ENCODE measurements at regions not wholly inside any gene's neighbourhood (a gene's known extent, or its start where the extent isn't known, plus 50 kb on each side); places are given as distances from the start of the nearest gene placed in this dataset.

GRCh38 chr2:103809415-103809814, 1044.5 kb upstream of the POU3F3 start:
- intact Hi-C loops (cut with DNase I) = no loop called here
- DNase-seq = no peak

DNA sequence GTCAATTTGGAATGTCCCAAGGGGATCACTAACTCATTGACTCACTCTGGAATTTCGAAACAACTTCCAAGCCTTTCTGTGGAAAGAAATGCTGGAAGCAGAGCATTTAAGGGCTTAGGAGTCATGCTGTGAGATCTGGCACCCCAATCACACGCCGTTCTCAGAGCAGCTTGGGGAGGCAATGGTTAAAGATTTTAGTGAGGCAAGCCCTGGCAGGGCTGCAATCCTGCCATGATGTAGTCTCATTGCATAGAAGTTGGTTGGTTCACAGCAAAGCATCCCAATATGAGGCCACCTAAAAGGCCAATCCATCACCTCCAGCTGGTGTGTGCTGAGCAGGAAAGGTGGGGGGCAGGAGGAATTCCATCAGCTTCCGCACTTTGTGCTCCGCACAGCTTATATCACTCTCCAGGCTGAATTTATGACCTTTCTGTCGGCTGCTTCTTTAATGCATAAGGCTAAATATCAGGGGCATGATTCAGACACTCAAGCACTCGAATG, 1043.9 kb upstream of the POU3F3 start:
- intact Hi-C loops (cut with DNase I) = no loop called here
- no peak for DNase-seq

- intact Hi-C loops (cut with DNase I) = no loop called here
- no peak for DNase-seq
Observed at GRCh38 chr2:103810875-103811274, 1043.0 kb upstream of the POU3F3 start.

- DNase-seq = no peak
- intact Hi-C loops (cut with DNase I) = no loop called here
Observed at GRCh38 chr2:103814016-103814415, 1039.9 kb upstream of the POU3F3 start.

DNA sequence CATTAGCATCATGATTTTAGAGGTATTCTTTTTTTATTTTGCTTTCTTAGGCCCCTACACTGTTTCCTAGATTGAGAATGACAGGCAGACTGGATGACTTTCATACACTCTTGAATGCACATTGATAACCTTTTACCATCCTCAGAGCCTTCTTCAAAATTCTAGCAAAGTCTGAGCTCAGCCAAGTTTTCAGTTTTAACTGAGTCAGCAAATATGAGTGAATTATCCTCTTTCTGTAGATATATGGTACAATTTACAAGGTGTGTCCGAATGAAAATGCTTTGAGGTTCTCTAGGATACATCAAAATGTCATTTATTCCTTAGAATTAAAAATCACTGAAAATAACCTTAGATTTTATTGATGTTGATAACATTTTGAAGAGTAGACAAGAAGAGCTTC, 1038.2 kb upstream of the POU3F3 start:
- intact Hi-C loops (cut with DNase I) = no loop called here
- no peak for DNase-seq

- DNase-seq = no peak
- intact Hi-C loops (cut with DNase I) = no loop called here
Observed at GRCh38 chr2:103817746-103818145, 1036.2 kb upstream of the POU3F3 start.

DNA sequence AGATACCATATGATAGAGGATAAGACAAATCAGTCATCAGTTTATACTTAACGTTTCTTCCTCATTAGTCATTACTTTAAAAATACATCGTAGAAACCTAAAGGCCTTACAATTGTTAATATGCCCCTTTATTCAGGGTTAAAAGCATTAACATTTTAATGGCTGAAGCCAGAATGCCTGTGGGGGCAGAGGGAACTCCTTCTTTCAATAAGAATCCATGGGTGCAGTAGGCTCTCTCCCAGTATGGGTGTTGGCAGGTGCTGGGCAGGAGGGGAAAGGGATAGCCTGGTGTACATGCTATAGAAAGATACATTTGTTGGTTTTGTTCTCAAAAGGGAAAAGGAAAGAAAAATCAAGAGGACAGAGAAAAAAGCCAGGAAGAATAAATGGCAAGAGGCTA, 1035.7 kb upstream of the POU3F3 start:
- DNase-seq = no peak
- intact Hi-C loops (cut with DNase I) = no loop called here

GRCh38 chr2:103819599-103819998, 1034.3 kb upstream of the POU3F3 start:
- intact Hi-C loops (cut with DNase I) = no loop called here
- no peak for DNase-seq

GRCh38 chr2:103823847-103824246, 1030.1 kb upstream of the POU3F3 start:
- intact Hi-C loops (cut with DNase I) = no loop called here
- no peak for DNase-seq

DNA sequence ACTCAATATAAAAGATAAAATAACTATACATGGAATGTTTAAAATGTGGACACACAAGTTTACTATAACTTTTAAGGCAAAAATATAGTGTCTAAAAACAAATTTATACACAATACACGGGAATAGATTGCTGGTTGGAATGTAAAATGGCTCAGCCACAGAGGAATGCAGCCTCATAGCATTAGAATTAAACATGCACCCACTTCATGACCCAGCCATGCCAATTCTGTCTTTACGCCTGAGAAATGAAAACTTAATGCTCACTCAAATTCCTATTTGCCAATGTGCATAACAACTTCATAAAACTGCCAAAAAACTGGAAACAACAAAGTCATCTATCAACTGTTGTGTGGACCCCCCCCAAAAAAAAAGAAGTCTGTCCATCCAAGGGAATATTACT, 1006.6 kb upstream of the POU3F3 start:
- no peak for DNase-seq
- intact Hi-C loops (cut with DNase I) = no loop called here

GRCh38 chr2:103859238-103859637, 994.7 kb upstream of the POU3F3 start:
- intact Hi-C loops (cut with DNase I) = no loop called here
- no peak for DNase-seq

GRCh38 chr2:103860016-103860415, 993.9 kb upstream of the POU3F3 start:
- intact Hi-C loops (cut with DNase I) = no loop called here

GRCh38 chr2:103868396-103868795, 985.5 kb upstream of the POU3F3 start:
- intact Hi-C loops (cut with DNase I) = no loop called here
- no peak for DNase-seq

More at GRCh38 chr2:103860016-103860415, 993.9 kb upstream of the POU3F3 start:
- no peak for DNase-seq

- no peak for DNase-seq
- intact Hi-C loops (cut with DNase I) = no loop called here
Observed at GRCh38 chr2:103873716-103874351, 980.1 kb upstream of the POU3F3 start.

DNA sequence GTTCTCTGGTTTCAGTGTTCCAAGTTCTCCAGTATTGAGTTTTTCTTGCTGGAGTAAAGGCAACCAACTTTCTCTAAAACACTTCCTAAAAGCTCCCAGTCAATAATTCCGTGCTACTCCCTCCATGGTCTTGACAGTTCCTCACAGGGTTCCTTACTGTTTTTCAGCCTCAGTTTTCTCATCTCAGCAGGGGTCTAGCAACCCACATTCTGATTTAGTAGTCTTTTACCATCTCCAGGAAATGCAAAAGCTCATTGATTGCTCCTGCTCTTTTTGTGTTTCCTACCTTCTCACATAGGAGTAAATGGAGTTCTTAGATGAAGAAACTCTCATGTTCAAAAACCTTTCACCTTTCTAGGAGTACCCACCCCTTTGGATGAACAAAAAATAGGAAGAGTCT, 978.8 kb upstream of the POU3F3 start:
- intact Hi-C loops (cut with DNase I) = no loop called here
- DNase-seq = no peak

DNA sequence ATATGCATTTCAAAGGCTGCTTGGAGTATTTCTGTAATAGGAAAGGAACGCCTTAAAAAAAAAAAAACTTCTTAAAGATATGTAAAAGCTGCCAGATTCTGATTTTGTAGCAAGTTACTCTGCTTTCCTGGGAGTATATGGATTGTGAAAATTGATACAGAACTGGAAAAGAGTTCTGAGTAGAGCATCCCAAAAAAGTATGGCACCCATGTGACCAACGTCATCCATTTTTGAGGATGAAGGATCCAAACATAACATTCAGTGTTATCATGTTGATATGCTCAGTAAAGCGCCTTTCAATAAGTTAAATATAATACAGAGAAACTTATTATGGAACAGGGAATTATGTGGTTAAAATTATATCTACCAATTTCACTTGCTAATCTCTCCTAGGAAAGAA, 978.4 kb upstream of the POU3F3 start:
- DNase-seq = no peak
- intact Hi-C loops (cut with DNase I) = no loop called here

- intact Hi-C loops (cut with DNase I) = no loop called here
- no peak for DNase-seq
Observed at GRCh38 chr2:103876611-103877010, 977.3 kb upstream of the POU3F3 start.

- intact Hi-C loops (cut with DNase I) = no loop called here
- no peak for DNase-seq
Observed at GRCh38 chr2:103879101-103879500, 974.8 kb upstream of the POU3F3 start.

GRCh38 chr2:103880081-103880834, 973.7 kb upstream of the POU3F3 start:
- intact Hi-C loops (cut with DNase I) = no loop called here
- no peak for DNase-seq

DNA sequence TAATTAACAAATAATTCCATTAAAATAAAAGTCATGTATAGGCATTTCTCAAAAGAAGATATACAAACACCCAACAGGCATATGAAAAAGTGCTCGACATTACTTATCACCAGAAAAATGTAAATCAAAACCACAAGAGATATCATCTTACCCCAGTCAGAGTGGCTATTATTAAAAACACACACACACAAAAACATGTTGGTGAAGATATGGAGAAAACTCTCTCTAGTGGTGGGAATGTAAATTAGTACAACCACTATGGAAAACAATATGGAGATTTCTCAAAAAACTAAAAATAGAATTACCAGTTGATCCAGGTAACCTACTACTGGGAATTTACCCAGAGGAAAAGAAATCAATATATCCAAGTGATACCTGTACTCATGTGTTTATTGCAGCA, 966.3 kb upstream of the POU3F3 start:
- intact Hi-C loops (cut with DNase I) = no loop called here
- DNase-seq = no peak

DNA sequence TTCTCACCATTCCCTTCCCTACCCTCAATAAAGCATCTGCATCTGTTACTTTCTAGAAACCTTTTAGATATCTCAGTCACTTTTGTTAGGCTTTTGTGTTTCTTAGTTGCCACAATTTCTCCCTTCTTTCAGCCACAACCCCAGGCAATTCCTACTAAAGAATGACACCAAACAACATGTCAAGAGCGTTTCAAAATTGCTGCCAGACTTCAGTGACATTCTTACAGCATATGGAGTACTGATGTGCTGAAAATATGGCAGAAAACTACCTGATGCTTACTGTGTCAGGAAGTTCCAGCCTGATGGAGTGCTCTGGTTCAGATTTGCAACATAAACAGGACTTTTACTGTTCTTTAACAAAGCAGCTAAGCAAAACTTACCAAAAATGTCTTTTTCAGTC, 957.7 kb upstream of the POU3F3 start:
- no peak for DNase-seq
- intact Hi-C loops (cut with DNase I) = no loop called here

DNA sequence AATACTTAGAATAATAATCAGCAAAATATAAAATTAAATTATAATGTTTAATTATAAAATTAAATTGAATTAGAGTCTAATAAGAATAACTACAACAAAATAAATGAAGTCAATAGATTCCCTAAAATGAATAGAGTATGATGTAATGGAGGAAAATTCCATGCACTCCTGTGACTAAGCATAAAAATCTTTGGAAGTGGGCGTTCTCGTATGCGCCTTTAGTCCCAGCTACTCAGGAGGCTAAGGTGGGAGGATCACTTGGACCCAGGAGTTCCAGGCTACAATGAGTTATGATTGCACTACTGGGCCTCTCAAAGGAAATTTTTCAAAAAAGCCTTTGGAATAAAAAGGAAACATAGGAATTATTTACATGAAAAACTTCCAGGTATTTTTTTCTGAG, 955.4 kb upstream of the POU3F3 start:
- intact Hi-C loops (cut with DNase I) = no loop called here
- DNase-seq = no peak
